Endothelial cell (in vitro differentiated cells): ENCODE measurements at regions not wholly inside any gene's neighbourhood (a gene's known extent, or its start where the extent isn't known, plus 50 kb on each side); places are given as distances from the start of the nearest gene placed in this dataset.

Experiments
- DNase-seq: peaks from one replicate; pipeline ENCODE4 v3.0.0; 2021; ENCODE audit warnings: low spot score
- H3K27ac Mint-ChIP-seq: one replicate; pipeline ENCODE4 v1.8.0; 2021; ENCODE audit warnings: mixed read lengths, inconsistent platforms; ENCODE audit not compliant: unreplicated experiment
- H3K27me3 Mint-ChIP-seq: one replicate; pipeline ENCODE4 v1.8.0; 2021; ENCODE audit warnings: mild to moderate bottlenecking, moderate library complexity, mixed read lengths, inconsistent platforms; ENCODE audit not compliant: unreplicated experiment
- H3K36me3 Mint-ChIP-seq: one replicate; pipeline ENCODE4 v1.8.0; 2021; ENCODE audit warnings: mild to moderate bottlenecking, low read depth, mixed read lengths, inconsistent platforms; ENCODE audit not compliant: unreplicated experiment
- H3K4me1 Mint-ChIP-seq: one replicate; pipeline ENCODE4 v1.8.0; 2021; ENCODE audit warnings: mild to moderate bottlenecking, mixed read lengths, inconsistent platforms; ENCODE audit not compliant: unreplicated experiment
- H3K4me3 Mint-ChIP-seq: one replicate; pipeline ENCODE4 v1.8.0; 2021; ENCODE audit warnings: mild to moderate bottlenecking, mixed read lengths, inconsistent platforms; ENCODE audit not compliant: unreplicated experiment
- H3K9me3 Mint-ChIP-seq: one replicate; pipeline ENCODE4 v1.8.0; 2021; ENCODE audit warnings: mixed read lengths, inconsistent platforms; ENCODE audit not compliant: unreplicated experiment
- TF ChIP-seq, protein P1 (sequence below): fragments of 200-600 bp; sonication (generic); IDR thresholded peaks from one replicate; pipeline ENCODE4 v1.5.0; 2021; ENCODE audit warnings: antibody characterized with exemption; ENCODE audit not compliant: unreplicated experiment

DNA sequence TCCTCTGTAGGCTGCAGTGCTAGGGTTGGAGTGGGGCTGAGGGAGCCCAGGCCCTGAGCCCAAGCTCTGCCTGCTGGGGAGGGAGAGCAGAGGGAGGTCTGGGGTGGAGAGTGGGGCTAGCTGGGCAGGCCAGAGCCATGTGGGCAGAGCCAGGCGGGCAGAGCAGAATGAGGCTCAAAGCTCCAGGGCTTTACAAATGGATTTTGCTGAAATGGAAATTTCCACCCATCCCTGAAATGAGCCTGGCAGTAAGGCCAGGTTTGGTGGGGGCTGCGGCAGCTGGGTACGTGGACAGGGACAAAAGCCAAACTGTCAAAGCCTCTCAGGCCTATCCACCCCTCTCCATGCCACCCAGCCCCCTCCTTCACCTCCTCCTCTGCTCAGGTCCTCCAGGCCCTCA is 74.2 kb upstream of the ARAP3 start:
- Mint-ChIP-seq H3K4me1 (peaks cover 15% of the 10 kb centered on the region), H3K9me3 (no peaks in the 10 kb centered on the region), H3K27ac (no peak overlapping the region), H3K36me3 (no peaks in the 10 kb centered on the region), H3K4me3 (no peak overlapping the region), H3K27me3 (peaks cover 11% of the 10 kb centered on the region)
- TF ChIP-seq, protein P1, sequence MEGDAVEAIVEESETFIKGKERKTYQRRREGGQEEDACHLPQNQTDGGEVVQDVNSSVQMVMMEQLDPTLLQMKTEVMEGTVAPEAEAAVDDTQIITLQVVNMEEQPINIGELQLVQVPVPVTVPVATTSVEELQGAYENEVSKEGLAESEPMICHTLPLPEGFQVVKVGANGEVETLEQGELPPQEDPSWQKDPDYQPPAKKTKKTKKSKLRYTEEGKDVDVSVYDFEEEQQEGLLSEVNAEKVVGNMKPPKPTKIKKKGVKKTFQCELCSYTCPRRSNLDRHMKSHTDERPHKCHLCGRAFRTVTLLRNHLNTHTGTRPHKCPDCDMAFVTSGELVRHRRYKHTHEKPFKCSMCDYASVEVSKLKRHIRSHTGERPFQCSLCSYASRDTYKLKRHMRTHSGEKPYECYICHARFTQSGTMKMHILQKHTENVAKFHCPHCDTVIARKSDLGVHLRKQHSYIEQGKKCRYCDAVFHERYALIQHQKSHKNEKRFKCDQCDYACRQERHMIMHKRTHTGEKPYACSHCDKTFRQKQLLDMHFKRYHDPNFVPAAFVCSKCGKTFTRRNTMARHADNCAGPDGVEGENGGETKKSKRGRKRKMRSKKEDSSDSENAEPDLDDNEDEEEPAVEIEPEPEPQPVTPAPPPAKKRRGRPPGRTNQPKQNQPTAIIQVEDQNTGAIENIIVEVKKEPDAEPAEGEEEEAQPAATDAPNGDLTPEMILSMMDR = no peak
- no peak for DNase-seq

DNA sequence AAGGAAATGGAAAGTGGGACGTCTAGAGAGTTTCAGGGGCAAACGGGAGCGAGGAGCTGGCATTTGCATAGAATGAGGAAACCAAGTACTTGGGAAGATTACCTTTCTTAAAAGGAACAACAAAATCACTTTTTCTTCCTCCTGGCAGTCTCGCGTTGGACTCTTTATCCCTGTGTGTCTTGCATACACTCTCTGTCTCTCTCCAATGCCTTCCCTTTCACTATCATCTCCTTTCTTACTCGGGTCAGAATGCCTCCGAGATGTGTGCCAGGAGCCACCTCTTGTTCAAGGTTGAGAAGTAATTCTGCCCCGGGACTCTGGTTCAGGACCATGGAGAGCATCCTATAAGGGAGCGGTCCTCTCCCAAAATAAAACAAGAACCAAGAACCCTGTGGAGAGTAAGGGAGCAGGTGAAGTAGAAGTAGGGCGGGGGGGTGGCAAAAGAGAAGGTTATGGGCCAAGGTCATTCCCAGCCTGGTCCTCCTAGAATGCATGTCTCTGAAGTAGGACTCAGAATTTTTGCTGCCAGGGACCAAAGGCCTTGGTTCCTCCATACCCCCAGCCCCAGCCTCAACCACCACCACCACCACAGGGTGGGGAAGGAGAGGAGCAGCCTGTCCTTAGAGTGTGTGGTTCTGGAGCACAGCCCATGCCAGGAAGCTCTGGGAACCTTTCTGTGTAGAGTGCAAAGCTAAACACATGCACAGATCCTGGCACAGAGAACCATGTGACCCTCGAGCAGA is 72.1 kb upstream of the ARAP3 start:
- DNase-seq = peak; percentile 64
- no peaks in the 10 kb centered on the region for H3K36me3 Mint-ChIP-seq
- no peak overlapping the region for H3K27ac Mint-ChIP-seq
- H3K9me3 Mint-ChIP-seq = no peaks in the 10 kb centered on the region
- TF ChIP-seq, protein P1 = no peak
- H3K4me3 Mint-ChIP-seq = no peak overlapping the region
- H3K27me3 Mint-ChIP-seq = peaks cover 16% of the 10 kb centered on the region
- peaks cover 15% of the 10 kb centered on the region for H3K4me1 Mint-ChIP-seq

GRCh38 chr5:141753143-141753970 is 71.3 kb upstream of the ARAP3 start:
- Mint-ChIP-seq H3K36me3 (no peaks in the 10 kb centered on the region), H3K27me3 (peaks cover 17% of the 10 kb centered on the region), H3K9me3 (no peaks in the 10 kb centered on the region), H3K27ac (no peak overlapping the region), H3K4me1 (peaks cover 12% of the 10 kb centered on the region), H3K4me3 (no peak overlapping the region)
- DNase-seq = no peak
- TF ChIP-seq, protein P1 = no peak

DNA sequence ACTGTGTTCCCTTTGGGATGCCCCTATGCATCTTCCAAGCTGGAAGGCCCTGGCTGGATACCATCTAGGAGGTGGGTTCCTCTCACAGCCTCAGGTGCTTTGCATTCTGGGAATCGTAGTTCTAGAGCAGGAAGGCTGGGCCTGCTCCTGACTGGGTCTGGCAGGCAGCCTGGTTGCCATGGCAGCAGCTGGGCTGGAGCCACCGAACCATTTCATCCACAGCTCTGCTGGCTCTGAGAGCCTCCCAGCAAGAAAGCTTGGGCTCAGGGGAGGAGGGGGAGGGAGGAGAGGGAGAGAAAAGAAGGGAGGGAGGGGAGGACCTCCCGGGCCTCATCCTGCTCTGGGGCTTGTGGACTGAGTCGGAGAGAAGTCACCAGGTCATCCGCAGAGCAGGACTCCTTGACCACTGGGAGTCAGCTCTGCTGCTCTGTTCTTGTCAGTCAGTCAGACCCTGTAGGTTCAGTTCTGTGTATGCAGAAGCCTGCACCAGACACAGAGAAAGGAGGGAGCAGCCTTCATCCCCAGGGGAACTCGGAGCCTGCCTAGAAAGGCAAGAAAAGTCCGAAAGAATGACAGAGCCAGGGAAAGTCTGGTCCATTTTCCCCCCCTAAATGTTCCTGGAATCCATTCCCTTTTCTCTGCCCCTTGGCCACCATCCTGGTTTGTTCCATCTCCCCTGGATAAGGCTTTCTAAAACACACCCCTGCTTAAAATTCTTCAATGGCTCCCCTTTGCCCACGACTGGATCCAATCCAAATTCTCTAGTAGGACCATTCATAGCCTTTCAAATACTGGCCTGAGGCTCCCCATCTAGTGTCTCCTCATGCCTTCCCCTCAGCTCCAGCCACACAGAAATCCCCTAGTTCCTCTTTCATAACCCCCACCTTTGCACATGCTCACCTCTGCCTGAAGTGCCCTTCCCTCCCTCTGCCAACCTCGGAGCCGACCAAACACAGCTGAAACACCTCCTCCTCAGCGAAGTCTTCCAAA is 65.4 kb upstream of the ARAP3 start:
- Mint-ChIP-seq H3K9me3 (no peaks in the 10 kb centered on the region), H3K4me3 (no peak overlapping the region), H3K27me3 (peaks cover 14% of the 10 kb centered on the region), H3K4me1 (no peaks in the 10 kb centered on the region), H3K27ac (no peak overlapping the region), H3K36me3 (no peaks in the 10 kb centered on the region)
- peak; percentile 35 for DNase-seq
- TF ChIP-seq, protein P1 = no peak
